ENCODE measurements at regions not wholly inside any gene's neighbourhood (a gene's known extent, or its start where the extent isn't known, plus 50 kb on each side); places are given as distances from the start of the nearest gene placed in this dataset.
A peak's percentile ranks its signal among the peaks of the same experiment; 100 is the strongest.

- no peak overlapping the region for H3K14ac ChIP-seq (ENCODE audit: low read length)
- no peak overlapping the region for H2AFZ ChIP-seq (ENCODE audit: low read length)
- peak overlapping the region; percentile 50 for H3K18ac ChIP-seq (ENCODE audit: low read length)
- no peaks in the 10 kb centered on the region for H3K36me3 ChIP-seq (replicated peaks in 1 of 2; ENCODE audit: control insufficient read depth in 2 of 2, insufficient read depth in 2 of 2, low read length in 2 of 2)
- H3K4me1 ChIP-seq (ENCODE audit: control insufficient read depth in 2 of 2, insufficient read depth in 1 of 2, low read depth in 1 of 2, low read length in 2 of 2), result peaks cover 12 to 20% of the 10 kb centered on the region in 2 donors
- DNase-seq (ENCODE audit: low spot score), result no peak
- no peak overlapping the region for H3K23ac ChIP-seq (ENCODE audit: low read depth, low read length, poor library complexity)
- WGBS, 2 donors (ENCODE audit: extremely low coverage in 2 of 2, insufficient read length in 2 of 2, insufficient replicate concordance in 1 of 2), result no CpG with 5 or more reads among the region's 6 CpGs
- H4K91ac ChIP-seq (ENCODE audit: low read depth, low read length, poor library complexity), result no peak overlapping the region
- no peak overlapping the region for H3K9ac ChIP-seq (ENCODE audit: low read depth, low read length, poor library complexity)
- H2AK5ac ChIP-seq (ENCODE audit: low read depth, low read length), result no peak overlapping the region
- no peak overlapping the region for H2BK12ac ChIP-seq (ENCODE audit: low read length)
- H3K4me2 ChIP-seq (ENCODE audit: insufficient read depth, low read length, poor library complexity, severe bottlenecking), result peak overlapping the region; percentile 2
- H3K27me3 ChIP-seq (ENCODE audit: control insufficient read depth in 3 of 3, insufficient read depth in 3 of 3, low read depth in 1 of 3, low read length in 3 of 3), result peaks cover 0 to 8% (median 0%) of the 10 kb centered on the region in 3 experiments
- H3K27ac ChIP-seq (replicated peaks; ENCODE audit: low read length), result peak overlapping the region; percentile 47
- no peaks in the 10 kb centered on the region for H3K9me3 ChIP-seq (replicated peaks in 1 of 2; ENCODE audit: control insufficient read depth in 2 of 2, insufficient read depth in 1 of 2, low read depth in 1 of 2, low read length in 2 of 2)
- no peak overlapping the region for H2BK15ac ChIP-seq (ENCODE audit: low read length)
- H2BK120ac ChIP-seq (ENCODE audit: low read depth, low read length), result no peak overlapping the region
- H3K79me1 ChIP-seq (ENCODE audit: low read depth, low read length), result no peaks in the 10 kb centered on the region
- no peak overlapping the region for H3K4ac ChIP-seq (ENCODE audit: low read length)
- no peak overlapping the region for H4K8ac ChIP-seq (ENCODE audit: low read depth, low read length)
- H3K4me3 ChIP-seq (ENCODE audit: low read length in 2 of 2), result no peak overlapping the region
- no peak overlapping the region for H2BK5ac ChIP-seq (ENCODE audit: low read length)
These were observed 488.7 kb upstream of the PROK2 start for GRCh38 chr3:72273615-72274014.

DNA sequence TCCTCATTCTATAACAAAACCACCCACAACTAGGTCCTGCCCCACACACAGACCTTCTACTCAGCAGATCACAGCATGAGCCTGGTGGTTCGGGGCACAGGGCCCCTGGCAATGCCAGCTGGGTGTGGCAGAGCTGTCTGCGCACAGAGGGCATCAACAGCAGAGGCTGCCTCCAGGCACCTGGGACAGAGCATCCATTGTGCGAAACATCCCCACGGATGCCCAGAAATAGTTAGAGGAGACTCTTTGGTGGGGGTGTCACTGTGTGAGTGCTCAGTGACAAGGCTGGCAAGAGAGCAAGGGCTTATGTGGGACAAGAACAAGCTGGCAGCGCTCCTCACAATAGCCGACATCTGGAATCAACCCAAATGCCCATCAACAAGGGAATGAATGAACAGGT is 487.4 kb upstream of the PROK2 start:
- no peak overlapping the region for H2AK5ac ChIP-seq (ENCODE audit: low read depth, low read length)
- no peak for DNase-seq (ENCODE audit: low spot score)
- no peak overlapping the region for H3K4me2 ChIP-seq (ENCODE audit: insufficient read depth, low read length, poor library complexity, severe bottlenecking)
- no peak overlapping the region for H2BK15ac ChIP-seq (ENCODE audit: low read length)
- no peak overlapping the region for H2BK12ac ChIP-seq (ENCODE audit: low read length)
- no peak overlapping the region for H2AFZ ChIP-seq (ENCODE audit: low read length)
- H2BK5ac ChIP-seq (ENCODE audit: low read length), result no peak overlapping the region
- WGBS, 2 donors (ENCODE audit: extremely low coverage in 2 of 2, insufficient read length in 2 of 2, insufficient replicate concordance in 1 of 2), result no CpG with 5 or more reads among the region's 6 CpGs
- peaks cover 0 to 8% (median 0%) of the 10 kb centered on the region in 3 experiments for H3K27me3 ChIP-seq (ENCODE audit: control insufficient read depth in 3 of 3, insufficient read depth in 3 of 3, low read depth in 1 of 3, low read length in 3 of 3)
- no peak overlapping the region for H3K18ac ChIP-seq (ENCODE audit: low read length)
- no peak overlapping the region for H4K91ac ChIP-seq (ENCODE audit: low read depth, low read length, poor library complexity)
- no peak overlapping the region for H3K27ac ChIP-seq (replicated peaks; ENCODE audit: low read length)
- no peak overlapping the region for H3K9ac ChIP-seq (ENCODE audit: low read depth, low read length, poor library complexity)
- no peak overlapping the region for H2BK120ac ChIP-seq (ENCODE audit: low read depth, low read length)
- no peak overlapping the region for H4K8ac ChIP-seq (ENCODE audit: low read depth, low read length)
- H3K4ac ChIP-seq (ENCODE audit: low read length), result no peak overlapping the region
- no peaks in the 10 kb centered on the region for H3K36me3 ChIP-seq (replicated peaks in 1 of 2; ENCODE audit: control insufficient read depth in 2 of 2, insufficient read depth in 2 of 2, low read length in 2 of 2)
- H3K14ac ChIP-seq (ENCODE audit: low read length), result no peak overlapping the region
- H3K9me3 ChIP-seq (replicated peaks in 1 of 2; ENCODE audit: control insufficient read depth in 2 of 2, insufficient read depth in 1 of 2, low read depth in 1 of 2, low read length in 2 of 2), result no peaks in the 10 kb centered on the region
- peaks cover 12 to 23% of the 10 kb centered on the region in 2 donors for H3K4me1 ChIP-seq (ENCODE audit: control insufficient read depth in 2 of 2, insufficient read depth in 1 of 2, low read depth in 1 of 2, low read length in 2 of 2)
- H3K79me1 ChIP-seq (ENCODE audit: low read depth, low read length), result no peaks in the 10 kb centered on the region
- H3K4me3 ChIP-seq (ENCODE audit: low read length in 2 of 2), result no peak overlapping the region
- H3K23ac ChIP-seq (ENCODE audit: low read depth, low read length, poor library complexity), result no peak overlapping the region

- Histone ChIP-seq H3K27me3 (ENCODE audit: control insufficient read depth in 3 of 3, insufficient read depth in 3 of 3, low read depth in 1 of 3, low read length in 3 of 3) (peaks cover 0 to 8% (median 0%) of the 10 kb centered on the region in 3 experiments), H3K9ac (ENCODE audit: low read depth, low read length, poor library complexity) (no peak overlapping the region), H2AK5ac (ENCODE audit: low read depth, low read length) (no peak overlapping the region), H2BK15ac (ENCODE audit: low read length) (no peak overlapping the region), H3K9me3 (replicated peaks in 1 of 2; ENCODE audit: control insufficient read depth in 2 of 2, insufficient read depth in 1 of 2, low read depth in 1 of 2, low read length in 2 of 2) (no peaks in the 10 kb centered on the region), H2BK120ac (ENCODE audit: low read depth, low read length) (no peak overlapping the region), H3K4me2 (ENCODE audit: insufficient read depth, low read length, poor library complexity, severe bottlenecking) (no peak overlapping the region), H3K27ac (replicated peaks; ENCODE audit: low read length) (no peak overlapping the region), H3K23ac (ENCODE audit: low read depth, low read length, poor library complexity) (no peak overlapping the region), H3K4ac (ENCODE audit: low read length) (no peak overlapping the region), H3K79me1 (ENCODE audit: low read depth, low read length) (no peaks in the 10 kb centered on the region), H3K4me1 (ENCODE audit: control insufficient read depth in 2 of 2, insufficient read depth in 1 of 2, low read depth in 1 of 2, low read length in 2 of 2) (peaks cover 12 to 23% of the 10 kb centered on the region in 2 donors), H3K18ac (ENCODE audit: low read length) (no peak overlapping the region), H4K91ac (ENCODE audit: low read depth, low read length, poor library complexity) (no peak overlapping the region), H4K8ac (ENCODE audit: low read depth, low read length) (no peak overlapping the region), H2AFZ (ENCODE audit: low read length) (no peak overlapping the region), H3K4me3 (ENCODE audit: low read length in 2 of 2) (no peak overlapping the region), H3K36me3 (replicated peaks in 1 of 2; ENCODE audit: control insufficient read depth in 2 of 2, insufficient read depth in 2 of 2, low read length in 2 of 2) (no peaks in the 10 kb centered on the region), H2BK12ac (ENCODE audit: low read length) (no peak overlapping the region), H3K14ac (ENCODE audit: low read length) (no peak overlapping the region), H2BK5ac (ENCODE audit: low read length) (no peak overlapping the region)
- WGBS, 2 donors (ENCODE audit: extremely low coverage in 2 of 2, insufficient read length in 2 of 2, insufficient replicate concordance in 1 of 2), result no CpG with 5 or more reads among the region's 2 CpGs
- no peak for DNase-seq (ENCODE audit: low spot score)
These were observed 487.0 kb upstream of the PROK2 start for GRCh38 chr3:72271923-72272322.

DNA sequence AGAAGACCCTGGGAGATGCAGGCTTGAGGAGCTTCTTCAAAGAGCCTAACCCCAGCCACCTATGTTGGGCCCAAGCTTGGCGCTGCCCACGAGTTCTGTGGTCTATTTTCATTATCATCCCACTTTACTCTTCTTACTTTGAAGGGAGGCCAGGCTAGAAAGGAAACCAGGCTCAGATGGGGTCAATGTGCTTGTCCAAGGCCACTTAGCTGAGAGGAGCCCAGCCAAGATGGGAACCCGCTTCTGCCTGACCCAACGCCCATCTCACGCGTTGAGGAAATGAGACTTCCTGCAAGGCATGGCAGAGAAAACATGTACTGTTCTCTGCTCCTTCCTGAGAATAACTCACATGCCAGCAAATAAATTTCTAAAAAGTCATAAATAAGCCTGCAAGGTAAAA is 486.3 kb upstream of the PROK2 start:
- H4K91ac ChIP-seq (ENCODE audit: low read depth, low read length, poor library complexity), result no peak overlapping the region
- no CpG with 5 or more reads among the region's 6 CpGs for WGBS, 2 donors (ENCODE audit: extremely low coverage in 2 of 2, insufficient read length in 2 of 2, insufficient replicate concordance in 1 of 2)
- H2BK15ac ChIP-seq (ENCODE audit: low read length), result no peak overlapping the region
- no peak overlapping the region for H2BK12ac ChIP-seq (ENCODE audit: low read length)
- no peak overlapping the region for H3K9ac ChIP-seq (ENCODE audit: low read depth, low read length, poor library complexity)
- no peak overlapping the region for H3K14ac ChIP-seq (ENCODE audit: low read length)
- peaks cover 0 to 8% (median 0%) of the 10 kb centered on the region in 3 experiments for H3K27me3 ChIP-seq (ENCODE audit: control insufficient read depth in 3 of 3, insufficient read depth in 3 of 3, low read depth in 1 of 3, low read length in 3 of 3)
- no peak overlapping the region for H3K27ac ChIP-seq (replicated peaks; ENCODE audit: low read length)
- H2AFZ ChIP-seq (ENCODE audit: low read length), result no peak overlapping the region
- DNase-seq (ENCODE audit: low spot score), result no peak
- H3K23ac ChIP-seq (ENCODE audit: low read depth, low read length, poor library complexity), result no peak overlapping the region
- H3K18ac ChIP-seq (ENCODE audit: low read length), result no peak overlapping the region
- H3K4me1 ChIP-seq (ENCODE audit: control insufficient read depth in 2 of 2, insufficient read depth in 1 of 2, low read depth in 1 of 2, low read length in 2 of 2), result peaks cover 12 to 23% of the 10 kb centered on the region in 2 donors
- H3K9me3 ChIP-seq (replicated peaks in 1 of 2; ENCODE audit: control insufficient read depth in 2 of 2, insufficient read depth in 1 of 2, low read depth in 1 of 2, low read length in 2 of 2), result no peaks in the 10 kb centered on the region
- H3K4me3 ChIP-seq (ENCODE audit: low read length in 2 of 2), result no peak overlapping the region
- H2AK5ac ChIP-seq (ENCODE audit: low read depth, low read length), result no peak overlapping the region
- H4K8ac ChIP-seq (ENCODE audit: low read depth, low read length), result no peak overlapping the region
- H3K4me2 ChIP-seq (ENCODE audit: insufficient read depth, low read length, poor library complexity, severe bottlenecking), result no peak overlapping the region
- no peak overlapping the region for H2BK120ac ChIP-seq (ENCODE audit: low read depth, low read length)
- H2BK5ac ChIP-seq (ENCODE audit: low read length), result no peak overlapping the region
- H3K79me1 ChIP-seq (ENCODE audit: low read depth, low read length), result no peaks in the 10 kb centered on the region
- no peak overlapping the region for H3K4ac ChIP-seq (ENCODE audit: low read length)
- no peaks in the 10 kb centered on the region for H3K36me3 ChIP-seq (replicated peaks in 1 of 2; ENCODE audit: control insufficient read depth in 2 of 2, insufficient read depth in 2 of 2, low read length in 2 of 2)

Data from neuronal stem cell (in vitro differentiated cells).